CD4-positive, CD25-positive, alpha-beta regulatory T cell (primary cell): ENCODE measurements at regions not wholly inside any gene's neighbourhood (a gene's known extent, or its start where the extent isn't known, plus 50 kb on each side); places are given as distances from the start of the nearest gene placed in this dataset.

Experiments
- ATAC-seq, 2 donors: fragments of 150-1000 bp; cut with Tn5 transposase; one replicate each; pipeline ENCODE4 v1.10.0; 2021; ENCODE audit warnings: low read depth in 2 of 2, moderate number of reproducible peaks in 2 of 2, moderate library complexity in 1 of 2
- DNase-seq, 3 donors: peaks; one replicate each; pipeline versions ENCODE4 v3.0.0 to v3.0.0-alpha.2; 2012 to 2022; ENCODE audit warnings: mixed read lengths in 1 of 3
- H3K27ac ChIP-seq: one replicate; pipeline ENCODE4 v1.7.0; 2013; ENCODE audit warnings: mild to moderate bottlenecking, low read length; ENCODE audit not compliant: insufficient read depth, poor library complexity, severe bottlenecking
- H3K27me3 ChIP-seq: one replicate; pipeline ENCODE4 v1.7.0; 2013; ENCODE audit warnings: low read length; ENCODE audit not compliant: control insufficient read depth, insufficient read depth
- H3K36me3 ChIP-seq: one replicate; pipeline ENCODE4 v1.7.0; 2013; ENCODE audit warnings: mild to moderate bottlenecking, low read length, moderate library complexity; ENCODE audit not compliant: control insufficient read depth, insufficient read depth
- H3K4me1 ChIP-seq: 2 replicates; pipeline ENCODE4 v1.7.0; 2013; ENCODE audit warnings: mild to moderate bottlenecking, low read length; ENCODE audit not compliant: insufficient read depth, control insufficient read depth, poor library complexity, severe bottlenecking
- H3K4me3 ChIP-seq: one replicate; pipeline ENCODE4 v1.7.0; 2013; ENCODE audit warnings: low read depth, mild to moderate bottlenecking, low read length, moderate library complexity
- H3K9me3 ChIP-seq, 2 experiments: 1 replicate in 1 of 2; 2 replicates in 1 of 2; pipeline ENCODE4 v1.7.0; 2013; ENCODE audit warnings: low read length in 2 of 2, mild to moderate bottlenecking in 1 of 2, moderate library complexity in 1 of 2; ENCODE audit not compliant: control insufficient read depth in 2 of 2
- H3K27ac Mint-ChIP-seq, 3 donors: one replicate each; pipeline ENCODE4 v1.8.0; 2020 to 2022; ENCODE audit warnings: mild to moderate bottlenecking in 3 of 3, mixed read lengths in 3 of 3, moderate library complexity in 2 of 3
- H3K27me3 Mint-ChIP-seq: one replicate; pipeline ENCODE4 v1.8.0; 2022; ENCODE audit warnings: mild to moderate bottlenecking, mixed read lengths
- H3K36me3 Mint-ChIP-seq: one replicate; pipeline ENCODE4 v1.8.0; 2020; ENCODE audit warnings: mixed read lengths
- H3K4me1 Mint-ChIP-seq, 4 donors: one replicate each; pipeline ENCODE4 v1.8.0; 2020 to 2022; ENCODE audit warnings: mixed read lengths in 4 of 4, mild to moderate bottlenecking in 1 of 4
- H3K4me3 Mint-ChIP-seq, 4 donors: one replicate each; pipeline ENCODE4 v1.8.0; 2020 to 2022; ENCODE audit warnings: mild to moderate bottlenecking in 4 of 4, mixed read lengths in 4 of 4, moderate library complexity in 3 of 4
- H3K9me3 Mint-ChIP-seq, 7 donors: one replicate each; pipeline ENCODE4 v1.8.0; 2020 to 2022; ENCODE audit warnings: mixed read lengths in 7 of 7, mild to moderate bottlenecking in 3 of 7, moderate library complexity in 2 of 7

DNA sequence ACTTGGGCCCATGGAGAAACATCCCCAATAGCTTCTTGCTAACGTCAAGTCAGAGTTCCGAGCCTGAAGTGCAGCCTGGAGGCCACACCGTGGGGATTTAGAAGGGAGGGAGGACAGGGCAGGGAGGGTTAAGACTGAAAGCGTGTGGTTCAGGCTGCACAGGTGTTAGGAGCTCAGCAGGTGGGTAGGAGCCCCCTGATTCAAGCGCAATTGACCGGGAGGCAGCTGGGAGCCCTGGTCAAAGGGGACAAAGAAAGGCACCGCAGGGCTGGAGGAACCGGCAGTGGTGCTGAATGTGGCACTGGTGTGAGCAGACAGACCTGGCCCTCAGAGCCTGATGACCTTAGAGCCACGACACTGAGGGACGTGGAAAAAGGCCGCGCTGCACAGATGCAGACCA lies 149.6 kb downstream of the TMEM18 start:
- Mint-ChIP-seq H3K4me3 (no peak overlapping the region), H3K4me1 (no peaks in the 10 kb centered on the region), H3K27me3 (no peaks in the 10 kb centered on the region), H3K9me3 (peaks cover 0 to 19% (median 6%) of the 10 kb centered on the region in 7 donors), H3K27ac (no peak overlapping the region), H3K36me3 (no peaks in the 10 kb centered on the region)
- H3K27ac ChIP-seq: no peak overlapping the region
- ATAC-seq: no peak
- H3K9me3 ChIP-seq: peaks cover 0 to 5% of the 10 kb centered on the region in 2 experiments
- no peak for DNase-seq
- no peaks in the 10 kb centered on the region for H3K27me3 ChIP-seq
- no peak overlapping the region for H3K4me3 ChIP-seq
- H3K4me1 ChIP-seq: no peaks in the 10 kb centered on the region
- no peaks in the 10 kb centered on the region for H3K36me3 ChIP-seq

DNA sequence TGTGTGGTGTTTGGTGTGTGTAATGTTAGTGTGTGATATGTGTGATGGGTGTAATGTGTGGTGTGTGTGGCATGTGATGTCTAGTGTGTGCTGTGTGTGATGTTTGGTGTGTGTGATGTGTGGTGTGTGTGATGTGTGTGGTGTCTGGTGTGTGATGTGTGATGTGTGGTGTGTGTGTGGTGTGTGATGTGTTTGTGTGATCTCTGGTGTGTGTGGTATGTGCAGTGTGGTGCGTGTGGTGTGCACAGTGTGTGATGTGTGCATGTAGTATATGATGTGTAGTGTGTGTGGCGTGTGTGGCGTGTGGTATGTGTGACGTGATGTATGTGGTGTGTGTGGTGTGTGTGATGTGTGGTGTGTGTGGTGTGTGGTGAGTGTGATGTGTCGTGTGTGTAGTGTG lies 150.3 kb downstream of the TMEM18 start:
- Histone ChIP-seq H3K4me1 (no peaks in the 10 kb centered on the region), H3K27me3 (no peaks in the 10 kb centered on the region), H3K9me3 (peaks cover 0 to 5% of the 10 kb centered on the region in 2 experiments), H3K4me3 (no peak overlapping the region), H3K36me3 (no peaks in the 10 kb centered on the region), H3K27ac (no peak overlapping the region)
- DNase-seq (no peak), ATAC-seq (no peak)
- Mint-ChIP-seq H3K9me3 (peaks cover 0 to 12% (median 6%) of the 10 kb centered on the region in 7 donors), H3K4me3 (no peak overlapping the region), H3K27ac (no peak overlapping the region), H3K4me1 (no peaks in the 10 kb centered on the region), H3K36me3 (no peaks in the 10 kb centered on the region), H3K27me3 (no peaks in the 10 kb centered on the region)

DNA sequence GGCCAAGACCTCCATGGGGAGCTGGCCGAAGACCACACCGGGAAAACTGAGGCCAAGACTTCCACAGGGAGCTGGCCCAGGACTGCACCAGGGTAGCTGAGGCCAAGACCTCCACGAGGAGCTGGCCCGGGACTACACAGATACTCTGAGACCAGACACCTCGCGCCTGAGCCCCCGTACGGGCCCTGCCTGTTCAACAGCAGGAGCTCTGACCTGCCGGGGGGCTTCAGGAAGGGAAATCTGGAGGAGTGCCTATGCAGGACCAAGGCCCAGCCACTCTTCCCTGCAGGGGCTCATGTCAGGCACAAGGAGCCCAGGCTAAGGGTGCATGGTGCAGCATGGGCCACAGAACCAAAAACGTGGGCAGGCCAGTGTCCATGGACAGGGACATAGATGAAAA lies 151.6 kb downstream of the TMEM18 start:
- ATAC-seq (no peak), DNase-seq (no peak)
- Histone ChIP-seq H3K27me3 (no peaks in the 10 kb centered on the region), H3K4me1 (no peaks in the 10 kb centered on the region), H3K9me3 (peaks cover 0 to 5% of the 10 kb centered on the region in 2 experiments), H3K4me3 (no peak overlapping the region), H3K27ac (no peak overlapping the region), H3K36me3 (no peaks in the 10 kb centered on the region)
- no peaks in the 10 kb centered on the region for H3K36me3 Mint-ChIP-seq
- no peak overlapping the region for H3K27ac Mint-ChIP-seq
- no peak overlapping the region for H3K4me3 Mint-ChIP-seq
- H3K4me1 Mint-ChIP-seq: no peaks in the 10 kb centered on the region
- peaks cover 4% of the 10 kb centered on the region for H3K27me3 Mint-ChIP-seq
- H3K9me3 Mint-ChIP-seq: peaks cover 0 to 8% (median 4%) of the 10 kb centered on the region in 7 donors

DNA sequence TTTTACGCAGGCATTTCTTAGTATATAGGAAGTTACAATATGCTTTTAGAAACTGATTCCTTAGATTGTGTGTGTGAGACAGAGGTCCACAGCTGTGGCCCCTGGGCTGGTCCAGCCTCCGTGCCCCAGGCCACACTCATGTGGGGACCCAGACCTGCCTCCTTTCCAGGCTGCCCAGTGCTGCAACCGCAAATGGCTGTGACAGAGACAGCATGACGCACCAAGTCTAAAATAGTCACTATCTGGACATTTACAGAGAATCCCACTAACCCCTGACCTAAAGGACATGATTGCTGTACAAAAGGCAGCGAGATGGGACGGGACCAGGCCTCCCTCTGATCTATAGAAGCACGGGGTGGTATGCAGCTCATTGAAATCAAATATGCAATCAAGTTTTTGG lies 152.2 kb downstream of the TMEM18 start:
- ATAC-seq (no peak), DNase-seq (no peak)
- H3K4me3 Mint-ChIP-seq: no peak overlapping the region

DNA sequence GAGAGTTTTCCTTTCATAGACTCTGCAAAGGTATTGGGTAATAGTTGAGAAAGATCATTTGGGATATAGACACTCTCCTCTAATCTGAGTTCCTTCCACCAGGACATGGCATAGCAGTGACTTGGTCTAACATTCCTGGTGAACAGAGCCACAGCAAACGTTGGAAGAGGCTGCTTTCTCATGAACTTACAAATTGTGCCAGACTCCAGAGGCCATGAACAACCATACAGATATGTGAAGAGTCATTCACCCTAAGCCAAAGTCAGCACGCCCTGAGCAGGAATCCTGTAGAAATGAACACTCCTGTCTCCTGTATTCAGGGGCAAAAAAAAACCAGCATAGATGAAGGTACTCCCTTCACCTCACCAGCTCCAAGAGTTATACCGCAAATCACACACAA lies 152.8 kb downstream of the TMEM18 start:
- Histone ChIP-seq H3K27me3 (no peaks in the 10 kb centered on the region), H3K27ac (no peak overlapping the region), H3K9me3 (no peaks in the 10 kb centered on the region), H3K4me3 (no peak overlapping the region), H3K36me3 (no peaks in the 10 kb centered on the region), H3K4me1 (no peaks in the 10 kb centered on the region)
- Mint-ChIP-seq H3K27ac (no peak overlapping the region), H3K36me3 (no peaks in the 10 kb centered on the region), H3K4me3 (no peak overlapping the region), H3K9me3 (peaks cover 0 to 6% (median 3%) of the 10 kb centered on the region in 7 donors), H3K4me1 (no peaks in the 10 kb centered on the region), H3K27me3 (peaks cover 4% of the 10 kb centered on the region)
- ATAC-seq (no peak), DNase-seq (no peak)

More for the DNA sequence above, 152.2 kb downstream of the TMEM18 start:
- H3K27ac ChIP-seq: no peak overlapping the region
- H3K4me1 Mint-ChIP-seq: no peaks in the 10 kb centered on the region
- no peaks in the 10 kb centered on the region for H3K36me3 Mint-ChIP-seq
- H3K36me3 ChIP-seq: no peaks in the 10 kb centered on the region
- peaks cover 0 to 4% of the 10 kb centered on the region in 2 experiments for H3K9me3 ChIP-seq
- H3K4me3 ChIP-seq: no peak overlapping the region
- no peaks in the 10 kb centered on the region for H3K4me1 ChIP-seq
- H3K27me3 Mint-ChIP-seq: peaks cover 4% of the 10 kb centered on the region
- no peak overlapping the region for H3K27ac Mint-ChIP-seq
- H3K27me3 ChIP-seq: no peaks in the 10 kb centered on the region
- peaks cover 0 to 8% (median 5%) of the 10 kb centered on the region in 7 donors for H3K9me3 Mint-ChIP-seq

DNA sequence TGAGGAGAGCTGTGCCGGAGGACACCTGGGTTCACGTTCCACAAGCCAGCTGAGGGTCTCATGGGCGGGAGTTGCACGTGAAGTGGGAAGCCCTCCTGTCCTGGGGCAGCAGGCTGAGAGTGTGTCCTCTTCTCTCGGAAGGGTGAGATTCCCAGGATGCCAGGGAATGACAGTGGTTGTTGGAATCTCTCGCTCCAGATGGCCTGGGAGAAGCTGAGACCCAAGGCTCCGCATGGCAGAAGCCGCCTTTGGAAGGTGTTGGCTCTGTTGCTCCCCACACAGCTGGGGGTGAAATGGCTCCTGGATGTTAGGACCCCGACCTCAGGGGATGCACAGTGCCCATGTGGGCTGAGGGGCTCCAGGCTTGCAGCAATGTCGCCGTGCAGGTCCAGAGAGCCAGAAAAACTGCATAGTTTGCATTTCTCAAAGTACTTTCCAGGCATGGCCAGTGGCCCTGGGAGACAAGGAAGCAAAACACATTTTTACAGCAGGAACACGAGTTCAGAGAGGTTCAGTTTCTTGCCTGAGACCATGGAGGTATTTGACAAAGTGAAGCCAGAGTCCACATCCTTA lies 153.4 kb downstream of the TMEM18 start:
- H3K4me1 Mint-ChIP-seq: peaks cover 0 to under 1% (median 0%) of the 10 kb centered on the region in 4 donors
- H3K36me3 ChIP-seq: no peaks in the 10 kb centered on the region
- H3K9me3 Mint-ChIP-seq: peaks cover 0 to 6% (median 0%) of the 10 kb centered on the region in 7 donors
- peaks cover 4% of the 10 kb centered on the region for H3K27me3 Mint-ChIP-seq
- H3K4me1 ChIP-seq: no peaks in the 10 kb centered on the region
- ATAC-seq (no peak), DNase-seq (no peak)
- H3K36me3 Mint-ChIP-seq: no peaks in the 10 kb centered on the region
- H3K4me3 Mint-ChIP-seq: no peak overlapping the region
- no peaks in the 10 kb centered on the region for H3K27me3 ChIP-seq
- no peak overlapping the region for H3K4me3 ChIP-seq
- H3K27ac Mint-ChIP-seq: no peak overlapping the region
- H3K27ac ChIP-seq: no peak overlapping the region
- no peaks in the 10 kb centered on the region for H3K9me3 ChIP-seq

DNA sequence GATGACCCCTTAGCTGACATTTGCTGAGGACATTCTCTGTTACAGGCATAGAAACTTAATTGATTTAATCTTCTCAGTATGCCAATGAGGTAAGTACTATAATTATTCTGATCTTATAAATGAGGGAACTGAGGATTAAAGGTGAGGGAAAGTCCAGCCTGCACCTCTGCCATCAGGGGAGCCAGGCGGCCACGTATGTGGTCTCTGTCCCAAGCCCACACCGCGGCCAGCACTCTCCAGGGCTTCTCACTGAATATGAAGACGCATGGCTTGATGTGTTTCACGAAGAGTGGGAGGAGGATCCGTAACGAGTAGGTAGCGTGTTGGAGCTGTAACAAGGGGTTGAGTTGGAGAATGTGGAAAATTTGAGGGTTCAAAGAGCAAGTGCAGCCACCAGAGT lies 154.4 kb downstream of the TMEM18 start:
- H3K27ac ChIP-seq: no peak overlapping the region
- no peaks in the 10 kb centered on the region for H3K36me3 ChIP-seq
- no peak overlapping the region for H3K27ac Mint-ChIP-seq
- no peak for DNase-seq
- peaks cover 0 to 6% (median 0%) of the 10 kb centered on the region in 7 donors for H3K9me3 Mint-ChIP-seq
- peaks cover 4% of the 10 kb centered on the region for H3K27me3 Mint-ChIP-seq
- no peaks in the 10 kb centered on the region for H3K27me3 ChIP-seq
- no peaks in the 10 kb centered on the region for H3K9me3 ChIP-seq
- no peak overlapping the region for H3K4me3 ChIP-seq
- no peak for ATAC-seq
- H3K4me3 Mint-ChIP-seq: peak overlapping the region in 1 of 4 donors; percentile 7
- H3K4me1 Mint-ChIP-seq: peaks cover 0 to 2% (median 0%) of the 10 kb centered on the region in 4 donors
- H3K4me1 ChIP-seq: no peaks in the 10 kb centered on the region
- no peaks in the 10 kb centered on the region for H3K36me3 Mint-ChIP-seq

DNA sequence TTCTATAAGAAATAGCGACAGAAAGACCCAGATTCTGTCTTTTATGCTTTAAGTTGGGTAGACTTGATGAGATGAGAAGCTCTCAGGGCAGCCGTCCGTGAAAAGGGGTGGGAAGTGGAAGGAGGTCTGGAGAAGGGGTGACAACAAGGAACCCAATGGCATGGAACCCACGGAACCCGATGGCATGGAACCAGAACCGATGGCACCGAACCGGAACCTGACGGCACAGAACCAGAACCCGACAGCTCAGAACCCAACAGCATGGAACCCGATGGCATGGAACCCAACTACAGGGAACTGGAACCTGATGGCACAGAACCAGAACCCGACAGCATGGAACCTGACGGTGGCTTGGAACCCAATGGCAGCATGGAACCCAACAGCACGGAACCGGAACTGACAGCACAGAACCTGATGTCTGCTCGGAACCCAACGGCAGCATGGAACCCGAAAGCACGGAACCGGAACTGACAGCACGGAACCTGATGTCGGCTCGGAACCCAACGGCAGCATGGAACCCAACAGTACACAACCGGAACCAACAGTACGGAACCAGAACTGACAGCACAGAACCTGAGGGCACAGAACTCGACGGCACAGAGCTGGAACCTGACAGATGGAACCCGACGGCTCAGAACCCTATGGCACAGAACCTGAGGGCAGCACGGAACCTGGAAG lies 155.2 kb downstream of the TMEM18 start:
- peaks cover 0 to 2% (median 0%) of the 10 kb centered on the region in 4 donors for H3K4me1 Mint-ChIP-seq
- no peaks in the 10 kb centered on the region for H3K36me3 Mint-ChIP-seq
- Histone ChIP-seq H3K4me3 (no peak overlapping the region), H3K9me3 (no peaks in the 10 kb centered on the region), H3K4me1 (no peaks in the 10 kb centered on the region), H3K36me3 (no peaks in the 10 kb centered on the region), H3K27ac (no peak overlapping the region), H3K27me3 (no peaks in the 10 kb centered on the region)
- DNase-seq (no peak), ATAC-seq (no peak)
- H3K27me3 Mint-ChIP-seq: peaks cover 4% of the 10 kb centered on the region
- no peak overlapping the region for H3K27ac Mint-ChIP-seq
- no peak overlapping the region for H3K4me3 Mint-ChIP-seq
- H3K9me3 Mint-ChIP-seq: peaks cover 0 to 6% (median 0%) of the 10 kb centered on the region in 7 donors
